HL-60 (cell line): ENCODE measurements at regions not wholly inside any gene's neighbourhood (a gene's known extent, or its start where the extent isn't known, plus 50 kb on each side); places are given as distances from the start of the nearest gene placed in this dataset.

Experiments
- DNase-seq, 2 experiments: peaks; one replicate each; pipeline ENCODE4 v3.0.0-alpha.2; 2010 to 2020; ENCODE audit warnings: low read depth in 1 of 2, low spot score in 1 of 2
- H3K27ac ChIP-seq: fragments of 250-450 bp; sonication (Bioruptor Pico); replicated peaks from 2 replicates; pipeline ENCODE4 v1.5.1; 2020; ENCODE audit warnings: mild to moderate bottlenecking, moderate library complexity
- H3K27me3 ChIP-seq: fragments of 250-450 bp; sonication (Bioruptor Pico); 2 replicates; pipeline ENCODE4 v1.5.1; 2021; ENCODE audit warnings: mild to moderate bottlenecking, moderate library complexity; ENCODE audit not compliant: insufficient read depth, poor library complexity, severe bottlenecking
- H3K4me3 ChIP-seq: replicated peaks from 2 replicates; pipeline ENCODE4 v1.5.1; 2011; ENCODE audit warnings: mild to moderate bottlenecking, control low read depth, low read length; ENCODE audit not compliant: insufficient read depth
- CTCF ChIP-seq: IDR thresholded peaks from one replicate; pipeline ENCODE4 v1.5.1; 2011; ENCODE audit warnings: low read length, control low read depth, inconsistent platforms; ENCODE audit not compliant: insufficient read depth
- GABPA ChIP-seq: IDR thresholded peaks from 2 replicates; pipeline ENCODE4 v1.6.1; 2012; ENCODE audit warnings: low read depth
- POLR2AphosphoS5 ChIP-seq: IDR thresholded peaks from 2 replicates; pipeline ENCODE4 v1.6.1; 2012; ENCODE audit warnings: low read depth
- REST ChIP-seq: IDR thresholded peaks from 2 replicates; pipeline ENCODE4 v1.6.1; 2012; ENCODE audit warnings: low read depth; ENCODE audit not compliant: insufficient replicate concordance
- SPI1 ChIP-seq: IDR thresholded peaks from 2 replicates; pipeline ENCODE4 v1.6.1; 2012; ENCODE audit warnings: low read depth, mild to moderate bottlenecking, borderline replicate concordance

DNA sequence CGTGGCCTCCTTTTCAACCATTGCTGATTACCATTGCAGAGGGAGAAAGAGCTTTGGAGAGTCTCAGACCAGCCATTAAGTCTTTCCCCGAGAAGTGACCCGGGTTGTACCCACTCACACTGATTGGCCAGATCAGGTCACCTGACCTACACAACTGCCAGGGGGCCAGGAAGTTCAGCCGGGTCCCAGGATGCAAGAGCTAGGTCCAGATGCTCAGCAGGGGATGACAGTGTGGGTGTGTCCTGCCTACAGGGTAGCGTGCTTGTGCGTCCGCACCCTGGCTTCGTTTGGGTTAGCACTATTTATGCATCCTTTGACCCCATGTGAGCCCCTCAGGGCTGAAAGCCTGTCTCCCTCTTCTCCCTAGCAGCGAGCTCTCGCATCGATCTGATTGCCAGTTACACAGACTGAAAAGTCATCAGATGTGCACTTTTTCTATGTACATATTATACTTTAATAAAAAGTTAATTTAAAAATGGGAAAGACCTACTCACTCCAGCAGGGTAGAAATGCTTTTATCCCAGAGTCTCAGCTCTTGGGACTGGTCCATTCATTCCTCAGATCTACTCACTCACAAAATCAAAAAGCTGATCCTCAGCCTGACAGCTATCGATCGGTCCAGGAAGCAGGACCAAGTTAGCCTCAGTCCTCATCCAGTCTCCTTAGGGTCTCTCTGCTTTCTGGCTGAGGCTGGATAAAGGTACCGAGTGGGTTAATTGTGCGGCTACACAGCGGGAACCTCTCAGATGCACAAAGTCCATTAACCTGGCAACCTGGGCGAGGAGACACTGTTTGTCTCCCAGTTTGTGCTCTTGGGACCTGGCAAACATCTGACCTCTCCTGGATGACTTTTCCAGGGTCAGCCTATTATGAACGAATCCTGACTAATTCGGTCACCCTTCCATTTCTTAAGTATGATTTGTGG, 68.0 kb downstream of the SERPINA3 start:
- Histone ChIP-seq H3K27me3 (no peaks in the 10 kb centered on the region), H3K4me3 (no peak overlapping the region), H3K27ac (no peak overlapping the region)
- TF ChIP-seq REST (no peak), GABPA (no peak), SPI1 (no peak), POLR2AphosphoS5 (no peak), CTCF (no peak)
- DNase-seq: no peak

DNA sequence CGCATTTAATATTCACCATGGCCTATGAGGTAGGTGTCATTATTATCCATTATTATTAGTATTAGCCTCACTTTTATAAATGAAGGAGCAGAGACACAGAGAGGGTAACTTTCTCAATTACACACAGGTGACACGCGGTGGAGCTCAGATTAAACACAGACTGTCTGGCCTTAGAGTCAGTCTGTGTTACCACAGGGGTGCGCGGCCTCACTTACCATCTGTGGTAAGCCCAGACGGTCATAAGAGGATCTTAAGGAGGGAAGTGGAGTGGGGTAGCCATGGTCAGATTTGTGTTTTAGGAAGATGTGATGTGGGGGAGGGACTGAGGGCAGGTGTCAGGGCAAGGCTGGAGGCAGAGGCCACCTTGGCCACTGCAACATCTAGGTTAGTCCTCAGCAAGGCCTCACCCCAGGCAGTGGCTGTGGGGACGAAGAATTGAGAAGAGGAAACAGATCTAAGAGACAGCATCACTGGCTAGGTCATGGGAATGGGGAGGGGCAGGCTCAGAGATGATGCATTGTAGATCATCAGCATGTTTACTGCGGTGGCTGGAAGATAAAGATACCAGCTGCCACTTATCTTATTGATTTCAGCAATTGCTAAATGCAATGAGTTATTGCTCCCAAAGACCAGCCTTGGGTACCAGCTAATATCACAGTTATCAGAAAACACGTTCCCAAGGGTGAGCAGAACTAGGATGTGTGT, 67.1 kb downstream of the SERPINA3 start:
- H3K27ac ChIP-seq: no peak overlapping the region
- no peak for DNase-seq
- no peak overlapping the region for H3K4me3 ChIP-seq
- no peaks in the 10 kb centered on the region for H3K27me3 ChIP-seq
- TF ChIP-seq GABPA: no peak

DNA sequence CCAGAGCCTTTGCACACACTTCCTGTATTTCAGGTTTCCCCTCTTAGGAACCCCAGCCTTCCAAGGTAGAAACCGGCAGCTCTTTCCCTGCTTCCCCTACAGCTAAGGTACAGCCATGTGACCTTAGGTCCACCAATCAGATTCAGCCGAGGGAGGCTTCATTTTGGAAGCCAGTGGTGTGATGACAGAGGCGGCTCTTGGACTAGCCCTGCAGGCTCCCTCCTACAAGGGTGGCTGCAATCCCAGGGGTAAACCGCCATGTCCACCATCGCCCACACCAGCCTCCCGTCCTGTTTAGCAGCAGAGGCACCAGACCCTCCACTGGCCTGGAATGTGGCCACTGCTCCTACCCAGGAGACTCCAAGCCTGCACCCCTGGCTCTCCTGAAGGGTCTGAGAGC, 65.6 kb downstream of the SERPINA3 start:
- no peaks in the 10 kb centered on the region for H3K27me3 ChIP-seq

More for the DNA sequence above, 65.6 kb downstream of the SERPINA3 start:
- Histone ChIP-seq H3K27ac (no peak overlapping the region), H3K4me3 (no peak overlapping the region)
- no peak for DNase-seq
- TF ChIP-seq GABPA: no peak
- no peak for TF ChIP-seq SPI1
- TF ChIP-seq REST: no peak
- no peak for TF ChIP-seq CTCF
- TF ChIP-seq POLR2AphosphoS5: no peak
